ENCODE measurements at regions not wholly inside any gene's neighbourhood (a gene's known extent, or its start where the extent isn't known, plus 50 kb on each side); places are given as distances from the start of the nearest gene placed in this dataset.
A peak's percentile ranks its signal among the peaks of the same experiment; 100 is the strongest.
"Not testable (repeated sequence)": the region's sequence is repeated elsewhere in the genome, so short reads cannot be mapped to it uniquely, and the experiment has no call there.

- no peak for DNase-seq
Observed at GRCh38 chr5:152529440-152529839, 124.4 kb upstream of the NMUR2 start.

- DNase-seq: no peak
Observed at GRCh38 chr5:152532714-152533113, 127.6 kb upstream of the NMUR2 start.

- DNase-seq: no peak
Observed at GRCh38 chr5:152534641-152535040, 129.6 kb upstream of the NMUR2 start.

GRCh38 chr5:152542741-152543140, 137.7 kb upstream of the NMUR2 start:
- DNase-seq: no peak

GRCh38 chr5:152546493-152546892, 141.4 kb upstream of the NMUR2 start:
- no peak for DNase-seq

GRCh38 chr5:152547202-152547601, 142.1 kb upstream of the NMUR2 start:
- DNase-seq: no peak

- DNase-seq: no peak
Observed at GRCh38 chr5:152549709-152550108, 144.6 kb upstream of the NMUR2 start.

- DNase-seq: no peak
Observed at GRCh38 chr5:152551061-152551460, 146.0 kb upstream of the NMUR2 start.

GRCh38 chr5:152556784-152557183, 151.7 kb upstream of the NMUR2 start:
- no peak for DNase-seq

- DNase-seq: peak; percentile 29
Observed at GRCh38 chr5:152560512-152561137, 155.5 kb upstream of the NMUR2 start.

GRCh38 chr5:152568016-152568415, 162.9 kb upstream of the NMUR2 start:
- no peak for DNase-seq

GRCh38 chr5:152572812-152573211, 167.7 kb upstream of the NMUR2 start:
- DNase-seq: no peak

- DNase-seq: no peak
Observed at GRCh38 chr5:152584103-152584502, 179.0 kb upstream of the NMUR2 start.

- DNase-seq: no peak
Observed at GRCh38 chr5:152592416-152592815, 187.3 kb upstream of the NMUR2 start.

- DNase-seq: no peak
Observed at GRCh38 chr5:152593388-152593787, 188.3 kb upstream of the NMUR2 start.

- DNase-seq: no peak
Observed at GRCh38 chr5:152595405-152595804, 190.3 kb upstream of the NMUR2 start.

- no peak for DNase-seq
Observed at GRCh38 chr5:152599096-152599495, 194.0 kb upstream of the NMUR2 start.

GRCh38 chr5:152601806-152602732, 197.0 kb upstream of the NMUR2 start:
- no peak for DNase-seq

GRCh38 chr5:152606050-152606449, 201.0 kb upstream of the NMUR2 start:
- not testable (repeated sequence) for DNase-seq

GRCh38 chr5:152606776-152607364, 201.8 kb upstream of the NMUR2 start:
- DNase-seq: no peak

- DNase-seq: no peak
Observed at GRCh38 chr5:152607401-152608160, 202.5 kb upstream of the NMUR2 start.

- no peak for DNase-seq
Observed at GRCh38 chr5:152608458-152608857, 203.4 kb upstream of the NMUR2 start.

- no peak for DNase-seq
Observed at GRCh38 chr5:152619756-152620155, 214.7 kb upstream of the NMUR2 start.

Measured in stimulated activated CD4-positive, alpha-beta T cell treated with anti-CD3 and anti-CD28 coated beads, Interleukin-1b, Interleukin-23, amount 100 ng/mL, for 48 hours (primary cell).